PC-9 (cell line): ENCODE measurements at regions not wholly inside any gene's neighbourhood (a gene's known extent, or its start where the extent isn't known, plus 50 kb on each side); places are given as distances from the start of the nearest gene placed in this dataset.

Source experiments
- BruUV-seq: library from RNA; stranded (reverse); fragments of 400-500 nt; replicated peaks from 2 replicates; lab custom pipeline; 2021; lab: Mats Ljungman, UMichigan
- CTCF ChIA-PET: fragments of 300-600 bp; sonication (Branson Sonifier 250); formaldehyde crosslinking; loops from one replicate; lab custom pipeline; 2022; ENCODE audit warnings: antibody characterized with exemption; lab: Charles Lee
- POLR2A ChIA-PET: fragments of 300-600 bp; sonication (Branson Sonifier 250); formaldehyde crosslinking; loops from one replicate; lab custom pipeline; 2022; ENCODE audit warnings: antibody characterized with exemption; ENCODE audit not compliant: unreplicated experiment; lab: Charles Lee
- DNase-seq, 2 experiments: peaks; one replicate each; pipeline versions ENCODE4 v3.0.0 to v3.0.0-alpha.2; 2015 to 2022; ENCODE audit warnings: mixed read lengths in 1 of 2
- H2AFZ ChIP-seq: fragments of 200-600 bp; sonication (generic); 2 replicates; pipeline ENCODE4 v1.8.1; 2017; ENCODE audit warnings: antibody characterized with exemption
- H3F3A ChIP-seq: fragments of 200-600 bp; sonication (generic); 2 replicates; pipeline ENCODE4 v1.8.1; 2017; ENCODE audit warnings: antibody characterized with exemption, mild to moderate bottlenecking, low read depth; ENCODE audit not compliant: insufficient read depth
- H3K27ac ChIP-seq: fragments of 200-600 bp; sonication (generic); 2 replicates; pipeline ENCODE4 v1.6.1; 2016; ENCODE audit warnings: mixed run types
- H3K27me3 ChIP-seq: fragments of 200-600 bp; sonication (generic); 2 replicates; pipeline ENCODE4 v1.6.1; 2016; ENCODE audit warnings: low read depth, mixed run types; ENCODE audit not compliant: insufficient read depth
- H3K36me3 ChIP-seq: fragments of 200-600 bp; sonication (generic); 2 replicates; pipeline ENCODE4 v1.6.1; 2016; ENCODE audit warnings: low read depth, mixed run types
- H3K4me1 ChIP-seq: fragments of 200-600 bp; sonication (generic); replicated peaks from 2 replicates; pipeline ENCODE4 v1.6.1; 2016; ENCODE audit warnings: mixed run types; ENCODE audit not compliant: insufficient read depth
- H3K4me2 ChIP-seq: fragments of 200-600 bp; sonication (generic); 2 replicates; pipeline ENCODE4 v1.6.1; 2017; ENCODE audit warnings: mixed run types
- H3K4me3 ChIP-seq: fragments of 200-600 bp; sonication (generic); 2 replicates; pipeline ENCODE4 v1.6.1; 2016; ENCODE audit warnings: mixed run types
- H3K79me2 ChIP-seq: fragments of 200-600 bp; sonication (generic); 2 replicates; pipeline ENCODE4 v1.6.1; 2017; ENCODE audit warnings: low read depth, mixed run types
- H3K9me2 ChIP-seq: fragments of 200-600 bp; sonication (generic); 2 replicates; pipeline ENCODE4 v1.8.1; 2017; ENCODE audit warnings: mild to moderate bottlenecking; ENCODE audit not compliant: insufficient read depth
- H3K9me3 ChIP-seq: fragments of 200-600 bp; sonication (generic); 2 replicates; pipeline ENCODE4 v1.8.1; 2016; ENCODE audit warnings: low read depth; ENCODE audit not compliant: insufficient read depth
- H4K20me1 ChIP-seq: fragments of 200-600 bp; sonication (generic); 2 replicates; pipeline ENCODE4 v1.8.1; 2017; ENCODE audit not compliant: insufficient read depth
- EZH2 ChIP-seq: fragments of 200-600 bp; sonication (generic); IDR thresholded peaks from 2 replicates; pipeline ENCODE4 v1.8.0; 2017; ENCODE audit warnings: antibody characterized with exemption, low read depth
- intact Hi-C: fragments of 100-400 bp; cut with micrococcal nuclease; formaldehyde crosslinking; loops from one replicate; pipeline ENCODE4 v1.10.0; 2022; ENCODE audit not compliant: unreplicated experiment
- TF ChIP-seq, protein P1 (sequence below): fragments of 200-600 bp; sonication (generic); conservative IDR thresholded peaks from 2 replicates; pipeline ENCODE4 v1.6.1; 2017; ENCODE audit warnings: mixed run types, antibody characterized with exemption, mild to moderate bottlenecking, moderate library complexity

DNA sequence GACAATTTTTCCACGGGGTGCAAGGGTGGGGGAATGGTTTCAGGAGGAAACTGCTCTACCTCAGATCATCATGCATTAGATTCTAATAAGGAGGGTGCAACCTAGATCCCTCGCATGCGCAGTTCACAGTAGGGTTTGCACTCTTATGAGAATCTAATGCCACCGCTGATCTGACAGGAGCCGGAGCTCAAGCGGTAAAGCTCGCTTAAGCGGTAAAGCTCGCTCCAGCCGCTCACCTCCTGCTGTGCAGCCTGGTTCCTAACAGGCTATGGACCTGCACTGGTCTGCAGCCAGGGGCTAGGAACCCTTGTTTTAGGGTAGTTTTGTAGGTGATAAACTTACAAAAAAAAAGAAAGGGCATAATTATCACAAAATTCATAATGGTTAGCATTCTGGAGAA is 53.9 kb upstream of the RYR3 start:
- H3K27ac ChIP-seq: no peak overlapping the region
- TF ChIP-seq EZH2: no peak
- TF ChIP-seq, protein P1, sequence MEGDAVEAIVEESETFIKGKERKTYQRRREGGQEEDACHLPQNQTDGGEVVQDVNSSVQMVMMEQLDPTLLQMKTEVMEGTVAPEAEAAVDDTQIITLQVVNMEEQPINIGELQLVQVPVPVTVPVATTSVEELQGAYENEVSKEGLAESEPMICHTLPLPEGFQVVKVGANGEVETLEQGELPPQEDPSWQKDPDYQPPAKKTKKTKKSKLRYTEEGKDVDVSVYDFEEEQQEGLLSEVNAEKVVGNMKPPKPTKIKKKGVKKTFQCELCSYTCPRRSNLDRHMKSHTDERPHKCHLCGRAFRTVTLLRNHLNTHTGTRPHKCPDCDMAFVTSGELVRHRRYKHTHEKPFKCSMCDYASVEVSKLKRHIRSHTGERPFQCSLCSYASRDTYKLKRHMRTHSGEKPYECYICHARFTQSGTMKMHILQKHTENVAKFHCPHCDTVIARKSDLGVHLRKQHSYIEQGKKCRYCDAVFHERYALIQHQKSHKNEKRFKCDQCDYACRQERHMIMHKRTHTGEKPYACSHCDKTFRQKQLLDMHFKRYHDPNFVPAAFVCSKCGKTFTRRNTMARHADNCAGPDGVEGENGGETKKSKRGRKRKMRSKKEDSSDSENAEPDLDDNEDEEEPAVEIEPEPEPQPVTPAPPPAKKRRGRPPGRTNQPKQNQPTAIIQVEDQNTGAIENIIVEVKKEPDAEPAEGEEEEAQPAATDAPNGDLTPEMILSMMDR: no peak
- H3K9me3 ChIP-seq: no peaks in the 10 kb centered on the region
- no peaks in the 10 kb centered on the region for H3K27me3 ChIP-seq
- no peaks in the 10 kb centered on the region for H3K79me2 ChIP-seq
- no peak overlapping the region for H2AFZ ChIP-seq
- DNase-seq: no peak
- no peak overlapping the region for H3K4me3 ChIP-seq
- H3K9me2 ChIP-seq: no peaks in the 10 kb centered on the region
- H3K4me2 ChIP-seq: no peak overlapping the region
- CTCF ChIA-PET: no interaction called here
- POLR2A ChIA-PET: no interaction called here
- H3K4me1 ChIP-seq: no peaks in the 10 kb centered on the region
- no peaks in the 10 kb centered on the region for H4K20me1 ChIP-seq
- intact Hi-C loops: no loop called here
- no TSS peak for BruUV-seq
- H3K36me3 ChIP-seq: no peaks in the 10 kb centered on the region
- H3F3A ChIP-seq: no peaks in the 10 kb centered on the region

DNA sequence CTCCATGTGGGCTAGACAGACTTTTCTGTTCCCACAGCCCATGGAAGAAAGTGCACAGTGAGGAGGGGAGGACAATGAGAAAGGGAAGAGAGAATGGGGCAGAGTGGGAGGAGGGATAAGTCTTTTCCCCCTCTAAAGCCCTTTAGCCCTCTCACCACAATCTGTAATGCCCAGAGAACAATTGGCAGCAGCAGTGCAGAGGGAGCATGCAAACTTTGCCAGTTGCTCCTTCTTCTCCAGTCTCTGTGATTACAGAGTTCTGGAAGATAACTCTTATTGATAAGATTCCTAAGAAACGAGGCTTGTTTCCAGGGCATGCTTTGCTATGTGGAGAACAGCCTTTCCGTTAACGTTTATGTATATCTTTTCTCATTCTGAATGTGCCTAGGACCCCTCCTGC is 50.0 kb upstream of the FMN1 start:
- CTCF ChIA-PET: no interaction called here
- Histone ChIP-seq H3K36me3 (no peaks in the 10 kb centered on the region), H3K9me3 (no peaks in the 10 kb centered on the region), H3K4me2 (peak overlapping the region; percentile 20), H4K20me1 (no peaks in the 10 kb centered on the region), H2AFZ (no peak overlapping the region), H3K27ac (peak overlapping the region; percentile 75), H3K79me2 (no peaks in the 10 kb centered on the region), H3K4me3 (no peak overlapping the region), H3K4me1 (peaks cover 43% of the 10 kb centered on the region), H3K27me3 (no peaks in the 10 kb centered on the region), H3K9me2 (no peaks in the 10 kb centered on the region), H3F3A (peaks cover 11% of the 10 kb centered on the region)
- POLR2A ChIA-PET: no interaction called here
- TF ChIP-seq, protein P1: no peak
- TF ChIP-seq EZH2: no peak
- intact Hi-C loops: no loop called here
- no TSS peak for BruUV-seq
- DNase-seq: no peak
